ENCODE measurements at regions not wholly inside any gene's neighbourhood (a gene's known extent, or its start where the extent isn't known, plus 50 kb on each side); places are given as distances from the start of the nearest gene placed in this dataset.

- Histone ChIP-seq H3K4me2 (ENCODE audit: extremely low read depth, insufficient read depth, low read length) (no peak overlapping the region), H2AFZ (ENCODE audit: low read length) (no peak overlapping the region), H3K4me3 (replicated peaks in 1 of 4; ENCODE audit: control extremely low read depth in 1 of 4, insufficient read depth in 1 of 4, low read depth in 3 of 4, low read length in 4 of 4) (no peak overlapping the region), H3K9ac (ENCODE audit: insufficient read depth, low read length) (no peak overlapping the region), H3K79me2 (ENCODE audit: control insufficient read depth, insufficient read depth, low read length) (no peaks in the 10 kb centered on the region), H3K27ac (ENCODE audit: insufficient read depth, low read length) (no peak overlapping the region), H3K9me3 (ENCODE audit: control insufficient read depth, insufficient read depth, low read depth, low read length) (no peaks in the 10 kb centered on the region), H3K4me1 (ENCODE audit: control insufficient read depth, extremely low read depth, insufficient read depth, low read length) (peaks cover 6% of the 10 kb centered on the region), H4K20me1 (ENCODE audit: control insufficient read depth, extremely low read depth, insufficient read depth, low read length) (no peaks in the 10 kb centered on the region), H3K27me3 (ENCODE audit: control insufficient read depth, insufficient read depth, low read length) (no peaks in the 10 kb centered on the region), H3K36me3 (ENCODE audit: control insufficient read depth, insufficient read depth, low read length) (no peaks in the 10 kb centered on the region)
- DNase-seq (ENCODE audit: low read depth in 2 of 2) = no peak
- TF ChIP-seq CTCF (conservative IDR thresholded peaks at IDR 0.05 in 1 of 2, IDR thresholded peaks at IDR 0.05 in 1 of 2; ENCODE audit: low read depth in 1 of 2, low read length in 2 of 2) = no peak
- no peak for TF ChIP-seq EZH2 (IDR thresholded peaks at IDR 0.05; ENCODE audit: low read length, missing control alignments)
Observed at GRCh38 chr6:1188199-1188598, 123.7 kb upstream of the FOXQ1 start.

GRCh38 chr6:1187293-1188131, 124.4 kb upstream of the FOXQ1 start:
- Histone ChIP-seq H3K9ac (ENCODE audit: insufficient read depth, low read length) (no peak overlapping the region), H3K27ac (ENCODE audit: insufficient read depth, low read length) (no peak overlapping the region), H3K27me3 (ENCODE audit: control insufficient read depth, insufficient read depth, low read length) (no peaks in the 10 kb centered on the region), H3K4me1 (ENCODE audit: control insufficient read depth, extremely low read depth, insufficient read depth, low read length) (peaks cover 6% of the 10 kb centered on the region), H4K20me1 (ENCODE audit: control insufficient read depth, extremely low read depth, insufficient read depth, low read length) (no peaks in the 10 kb centered on the region), H3K4me2 (ENCODE audit: extremely low read depth, insufficient read depth, low read length) (no peak overlapping the region), H3K4me3 (replicated peaks in 1 of 4; ENCODE audit: control extremely low read depth in 1 of 4, insufficient read depth in 1 of 4, low read depth in 3 of 4, low read length in 4 of 4) (no peak overlapping the region), H2AFZ (ENCODE audit: low read length) (no peak overlapping the region), H3K9me3 (ENCODE audit: control insufficient read depth, insufficient read depth, low read depth, low read length) (no peaks in the 10 kb centered on the region), H3K79me2 (ENCODE audit: control insufficient read depth, insufficient read depth, low read length) (no peaks in the 10 kb centered on the region), H3K36me3 (ENCODE audit: control insufficient read depth, insufficient read depth, low read length) (no peaks in the 10 kb centered on the region)
- no peak for TF ChIP-seq CTCF (conservative IDR thresholded peaks at IDR 0.05 in 1 of 2, IDR thresholded peaks at IDR 0.05 in 1 of 2; ENCODE audit: low read depth in 1 of 2, low read length in 2 of 2)
- no peak for TF ChIP-seq EZH2 (IDR thresholded peaks at IDR 0.05; ENCODE audit: low read length, missing control alignments)
- no peak for DNase-seq (ENCODE audit: low read depth in 2 of 2)

- H3K4me1 ChIP-seq (ENCODE audit: control insufficient read depth, extremely low read depth, insufficient read depth, low read length) = no peaks in the 10 kb centered on the region
- H3K27ac ChIP-seq (ENCODE audit: insufficient read depth, low read length) = no peak overlapping the region
- no peak overlapping the region for H3K9ac ChIP-seq (ENCODE audit: insufficient read depth, low read length)
- H4K20me1 ChIP-seq (ENCODE audit: control insufficient read depth, extremely low read depth, insufficient read depth, low read length) = no peaks in the 10 kb centered on the region
- H3K36me3 ChIP-seq (ENCODE audit: control insufficient read depth, insufficient read depth, low read length) = no peaks in the 10 kb centered on the region
- no peaks in the 10 kb centered on the region for H3K9me3 ChIP-seq (ENCODE audit: control insufficient read depth, insufficient read depth, low read depth, low read length)
- TF ChIP-seq CTCF (conservative IDR thresholded peaks at IDR 0.05 in 1 of 2, IDR thresholded peaks at IDR 0.05 in 1 of 2; ENCODE audit: low read depth in 1 of 2, low read length in 2 of 2) (no peak), EZH2 (IDR thresholded peaks at IDR 0.05; ENCODE audit: low read length, missing control alignments) (no peak)
- no peaks in the 10 kb centered on the region for H3K79me2 ChIP-seq (ENCODE audit: control insufficient read depth, insufficient read depth, low read length)
- no peaks in the 10 kb centered on the region for H3K27me3 ChIP-seq (ENCODE audit: control insufficient read depth, insufficient read depth, low read length)
- no peak overlapping the region for H2AFZ ChIP-seq (ENCODE audit: low read length)
- no peak overlapping the region for H3K4me2 ChIP-seq (ENCODE audit: extremely low read depth, insufficient read depth, low read length)
- no peak for DNase-seq (ENCODE audit: low read depth in 2 of 2)
- H3K4me3 ChIP-seq (replicated peaks in 1 of 4; ENCODE audit: control extremely low read depth in 1 of 4, insufficient read depth in 1 of 4, low read depth in 3 of 4, low read length in 4 of 4) = no peak overlapping the region
Observed at GRCh38 chr6:1184318-1184717, 127.6 kb upstream of the FOXQ1 start.
